Activated CD4-positive, alpha-beta T cell treated with anti-CD3 and anti-CD28 coated beads, Interleukin-2, amount 50 U/mL, for 24 hours (primary cell): ENCODE measurements at regions not wholly inside any gene's neighbourhood (a gene's known extent, or its start where the extent isn't known, plus 50 kb on each side); places are given as distances from the start of the nearest gene placed in this dataset.
"Not testable (repeated sequence)": the region's sequence is repeated elsewhere in the genome, so short reads cannot be mapped to it uniquely, and the experiment has no call there.

ENCODE experiments used
- DNase-seq, 2 donors: peaks; one replicate each; pipeline ENCODE4 v3.0.0-alpha.2; 2020; ENCODE audit warnings: low read depth in 1 of 2, low spot score in 1 of 2

- DNase-seq, result no peak
Observed at GRCh38 chr2:234571620-234572407, 74.9 kb upstream of the ARL4C start.

GRCh38 chr2:234570476-234570875 is 73.6 kb upstream of the ARL4C start:
- DNase-seq, result no peak

DNA sequence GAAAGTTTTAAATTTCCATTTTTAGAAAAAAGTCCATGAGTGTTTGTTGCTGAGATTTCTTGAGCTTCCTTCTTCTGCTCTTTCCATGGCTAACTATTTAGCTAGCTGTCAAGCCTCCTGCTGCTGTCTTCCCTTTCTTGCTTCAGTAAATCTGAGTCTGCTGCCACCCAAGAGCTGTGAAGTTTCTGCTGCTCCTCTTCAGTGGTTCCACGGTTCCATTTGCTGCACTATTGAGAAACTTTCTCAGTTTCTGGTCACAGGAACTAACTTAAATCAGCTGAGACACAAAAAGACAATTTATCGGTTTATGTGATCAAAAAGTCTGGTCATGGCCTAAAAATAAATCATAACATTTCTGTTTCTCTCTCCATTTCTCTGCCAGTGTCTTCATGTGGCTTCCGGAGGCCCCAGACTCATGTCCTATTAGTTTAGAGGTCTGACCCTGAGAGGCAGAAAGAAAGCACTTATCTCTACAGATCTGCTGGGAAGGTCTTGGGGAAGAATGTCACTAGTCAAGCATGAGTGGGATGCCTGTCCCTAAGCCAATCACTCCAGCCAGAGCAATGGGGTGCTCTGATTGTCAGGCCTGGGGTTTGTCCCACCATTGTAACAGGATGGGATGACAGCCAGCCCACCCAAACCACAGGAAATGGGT is 73.0 kb upstream of the ARL4C start:
- DNase-seq, result no peak

GRCh38 chr2:234566622-234567021 is 69.7 kb upstream of the ARL4C start:
- no peak for DNase-seq

DNA sequence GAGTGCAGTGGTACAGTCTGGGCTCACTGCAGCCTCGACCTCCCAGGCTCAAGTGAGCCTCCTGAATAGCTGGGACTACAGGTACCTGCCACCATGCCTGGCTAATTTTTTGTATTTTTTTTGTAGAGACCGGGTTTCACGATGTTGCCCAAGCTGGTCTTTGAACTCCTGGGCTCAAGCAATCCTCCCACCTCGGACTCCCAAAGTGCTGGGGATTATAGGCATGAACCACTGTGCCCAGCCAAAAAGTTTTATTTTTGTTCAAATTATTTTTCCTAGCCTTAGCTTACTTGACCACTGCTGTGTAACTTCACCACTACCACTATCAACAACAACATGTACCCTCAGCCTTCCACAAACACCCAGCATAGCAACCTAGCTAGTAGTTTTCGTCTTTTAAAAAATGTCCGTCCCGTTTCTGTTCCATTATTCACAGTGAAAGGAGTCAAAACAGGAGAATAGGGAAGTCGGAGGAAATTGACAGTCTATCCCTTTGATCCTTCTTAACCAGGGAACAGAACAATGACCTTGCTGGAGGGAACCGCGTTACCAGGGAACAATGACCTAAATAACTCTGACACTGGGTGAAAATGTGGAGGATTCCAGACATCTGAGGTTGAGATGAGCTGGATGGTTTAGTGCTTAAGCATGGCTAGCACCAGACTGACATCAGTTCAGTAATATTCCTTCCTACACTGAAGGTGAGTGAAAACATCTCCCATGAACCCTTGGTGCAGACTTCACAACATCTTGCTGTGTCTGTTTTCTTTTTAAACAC is 69.2 kb upstream of the ARL4C start:
- no peak for DNase-seq

DNA sequence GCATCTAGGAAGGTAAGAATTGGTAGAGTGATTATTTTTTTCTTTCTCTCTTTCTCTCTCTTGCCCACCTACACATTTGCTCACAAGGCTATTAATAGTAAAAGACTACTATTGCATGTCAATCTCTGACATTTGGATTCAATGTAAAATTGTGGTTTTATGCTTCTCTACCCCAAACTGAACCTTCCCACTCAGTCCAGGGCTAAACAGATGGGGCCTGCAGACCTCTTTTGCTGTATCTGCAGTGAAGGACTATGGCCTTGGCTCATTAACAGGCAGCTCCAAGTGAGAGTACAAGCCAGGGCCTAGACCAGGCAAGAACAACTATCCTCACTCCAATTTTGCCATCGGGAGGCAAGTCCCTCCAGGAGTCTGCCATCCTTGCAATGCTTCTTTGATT is 68.3 kb upstream of the ARL4C start:
- no peak for DNase-seq

DNA sequence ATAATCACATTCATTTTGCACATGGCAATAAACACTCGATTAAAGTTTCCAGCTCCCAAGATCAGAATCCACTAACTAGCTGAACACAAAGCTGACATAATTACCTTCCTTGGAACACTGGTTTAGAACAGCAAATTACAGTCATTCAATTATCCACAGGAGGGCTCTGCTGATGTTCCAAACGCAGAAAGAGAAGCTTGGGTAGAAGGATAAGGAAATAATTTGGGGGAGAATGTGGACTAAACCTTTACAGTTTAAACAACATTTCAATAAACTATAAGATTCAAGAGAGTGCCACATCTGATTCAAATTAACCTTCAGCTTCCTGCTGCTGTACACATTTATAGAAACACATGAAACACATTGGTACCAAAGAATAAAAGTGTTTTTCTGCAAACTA is 67.8 kb upstream of the ARL4C start:
- DNase-seq, result no peak

DNA sequence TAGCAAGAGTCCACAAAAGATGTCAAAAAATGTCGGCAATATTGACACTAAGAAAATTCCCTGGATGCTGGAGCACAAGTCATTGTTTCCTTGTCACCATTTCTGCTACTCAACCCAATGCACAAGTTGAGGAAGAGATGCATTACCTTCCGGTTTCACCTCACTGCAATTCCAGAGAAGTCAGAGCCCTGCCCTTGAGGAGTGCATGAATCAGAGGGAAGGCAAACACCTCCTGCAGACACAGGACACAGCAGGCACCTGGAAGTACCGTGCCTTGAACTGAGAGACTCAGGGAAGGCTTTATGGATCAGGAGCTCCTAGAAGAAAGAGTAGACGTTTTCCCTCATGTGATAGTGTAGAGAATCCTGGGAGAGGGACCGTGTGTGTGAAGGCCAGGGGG is 62.7 kb upstream of the ARL4C start:
- no peak for DNase-seq

DNA sequence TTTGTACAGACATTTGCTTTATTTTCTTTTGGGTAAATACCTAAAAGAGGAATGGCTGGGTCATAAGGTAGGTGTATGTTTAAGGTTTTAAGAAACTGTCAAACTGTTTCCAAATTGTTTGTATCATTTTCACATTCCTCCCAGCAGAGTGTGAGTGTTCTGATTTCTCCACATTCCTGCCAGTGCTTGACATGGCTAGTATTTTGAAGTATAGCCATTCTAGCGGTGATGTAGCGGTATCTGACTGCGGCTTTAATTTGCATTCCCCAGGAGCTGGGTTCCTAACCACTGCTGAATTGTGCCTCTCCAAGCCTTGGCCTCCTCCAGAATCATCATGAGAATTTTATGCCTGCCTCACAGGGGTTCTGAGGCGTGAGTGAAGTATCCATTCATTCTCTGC is 61.8 kb upstream of the ARL4C start:
- DNase-seq, result no peak

GRCh38 chr2:234556848-234557573 is 60.1 kb upstream of the ARL4C start:
- DNase-seq, result no peak

DNA sequence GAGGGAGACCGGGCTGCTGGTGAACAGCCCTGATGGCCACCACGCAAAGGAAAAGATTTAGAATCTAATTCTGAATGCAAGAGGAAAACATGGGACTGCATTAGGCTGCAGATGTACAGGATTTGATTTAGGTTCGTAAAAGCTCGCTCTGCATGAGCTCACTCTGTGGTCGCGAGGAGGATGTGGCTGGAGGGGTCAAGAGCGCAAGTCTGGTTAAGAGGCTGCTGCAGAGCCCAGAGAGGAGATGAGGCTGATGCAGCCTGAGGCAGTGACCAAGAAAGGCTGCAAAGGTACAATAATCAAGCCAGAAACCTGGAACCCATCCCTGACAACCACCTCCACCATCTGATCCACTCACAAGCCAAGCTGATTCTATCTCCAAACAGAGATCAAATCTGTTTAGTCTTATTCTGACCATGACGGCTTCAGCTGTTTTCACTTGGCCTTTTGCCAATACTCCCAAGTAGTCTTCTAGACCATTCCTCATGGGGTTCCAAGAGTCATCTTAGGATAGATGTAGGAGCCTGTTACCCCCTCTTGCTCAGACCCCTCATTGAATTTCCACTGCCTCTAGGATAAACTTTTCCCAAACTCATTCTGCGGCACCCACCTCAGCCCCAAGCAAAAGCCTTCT is 58.9 kb upstream of the ARL4C start:
- no peak for DNase-seq

- no peak for DNase-seq
Observed at GRCh38 chr2:234555161-234555560, 58.3 kb upstream of the ARL4C start.

DNA sequence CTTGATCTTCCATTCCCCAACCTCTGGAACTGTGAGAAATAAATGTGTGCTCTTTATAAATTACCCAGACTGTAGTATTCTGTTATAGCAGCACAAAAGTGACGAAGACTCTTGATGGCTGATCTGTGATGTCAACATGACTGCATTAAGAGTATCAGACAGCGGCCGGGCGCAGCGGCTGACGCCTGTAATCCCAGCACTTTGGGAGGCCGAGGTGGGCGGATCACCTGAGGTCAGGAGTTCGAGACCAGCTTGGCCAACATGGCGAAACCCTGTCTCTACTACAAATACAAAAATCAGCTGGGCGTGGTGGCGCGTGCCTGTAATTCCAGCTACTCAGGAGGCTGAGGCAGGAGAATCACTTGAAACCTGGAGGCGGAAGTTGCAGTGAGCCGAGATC is 56.3 kb upstream of the ARL4C start:
- not testable (repeated sequence) for DNase-seq

- peak; percentile 16 to 41 for DNase-seq
Observed at GRCh38 chr2:234550511-234551107, 53.7 kb upstream of the ARL4C start.

DNA sequence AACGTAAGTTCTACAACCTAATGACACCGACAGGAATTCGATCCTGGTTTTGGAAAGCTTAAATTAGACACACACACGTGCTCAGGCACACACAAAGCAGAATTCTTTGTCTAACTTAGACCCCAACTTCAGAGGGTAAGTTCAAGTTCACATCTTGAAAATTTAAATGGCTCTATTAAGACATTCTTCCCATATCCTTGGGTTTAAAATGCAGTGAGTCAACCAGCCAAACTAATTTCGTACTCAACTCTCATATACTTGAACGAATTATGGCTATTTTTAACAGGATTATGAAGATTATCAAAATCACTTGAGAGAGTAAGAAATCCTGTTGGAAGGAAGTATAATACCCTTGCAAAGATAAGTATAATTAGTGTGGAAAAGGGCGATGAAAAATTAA is 53.2 kb upstream of the ARL4C start:
- DNase-seq, result no peak

DNA sequence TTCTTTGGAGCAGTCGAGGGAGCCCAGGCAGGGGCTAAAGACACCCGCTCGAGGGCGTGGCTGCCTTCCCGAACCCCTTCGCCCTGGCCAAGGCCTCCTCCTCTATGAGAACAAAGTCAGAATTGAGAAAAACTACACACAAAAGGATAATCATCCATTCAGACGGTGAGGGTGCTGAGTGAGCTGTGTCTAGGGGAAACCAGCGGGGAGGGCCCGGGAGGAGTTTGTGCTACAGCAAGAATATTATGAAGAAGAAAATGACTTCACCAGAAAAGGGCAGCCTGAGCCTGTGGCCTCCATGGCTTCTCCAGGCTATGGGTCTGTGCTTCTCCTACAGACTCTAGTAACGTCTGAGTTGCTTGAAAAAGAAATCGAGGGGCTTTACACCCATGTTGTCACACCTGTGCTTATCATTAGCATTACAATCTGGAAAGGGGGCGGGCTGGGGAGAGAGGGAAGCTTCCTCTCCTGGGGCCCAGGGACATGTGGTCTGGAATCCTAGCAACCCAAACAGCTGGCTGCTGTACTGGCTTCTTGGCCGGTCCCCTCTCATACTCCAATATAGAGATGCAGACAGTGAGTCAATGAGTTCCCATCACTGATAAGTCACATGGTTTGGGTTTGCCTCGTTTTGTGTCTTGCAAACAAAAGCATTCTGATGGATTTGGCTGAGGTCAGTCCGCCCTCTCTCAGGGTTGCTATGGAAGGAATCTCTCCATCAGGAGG is 52.0 kb upstream of the ARL4C start:
- no peak for DNase-seq

DNA sequence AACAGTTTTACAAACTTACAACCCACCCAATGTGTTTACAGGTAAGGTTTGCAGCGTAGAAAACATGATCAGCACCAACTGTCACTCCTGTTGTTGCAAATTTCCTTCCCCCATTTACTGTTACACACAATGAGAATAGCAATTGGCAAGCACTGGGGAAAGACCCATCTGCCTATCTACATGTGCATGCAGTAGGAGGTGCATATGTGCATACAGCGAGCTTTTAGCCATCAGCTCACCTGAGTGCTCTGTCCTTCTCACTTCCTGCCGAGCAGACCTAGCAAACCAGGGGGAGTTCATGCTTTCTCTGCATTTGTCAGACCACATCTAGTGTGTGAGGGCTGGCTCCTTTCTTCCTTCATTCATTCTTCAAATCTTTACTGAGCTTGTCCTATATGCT is 49.9 kb upstream of the ARL4C start:
- DNase-seq, result no peak
